ENCODE measurements at regions not wholly inside any gene's neighbourhood (a gene's known extent, or its start where the extent isn't known, plus 50 kb on each side); places are given as distances from the start of the nearest gene placed in this dataset.
"Not testable (repeated sequence)": the region's sequence is repeated elsewhere in the genome, so short reads cannot be mapped to it uniquely, and the experiment has no call there.

DNA sequence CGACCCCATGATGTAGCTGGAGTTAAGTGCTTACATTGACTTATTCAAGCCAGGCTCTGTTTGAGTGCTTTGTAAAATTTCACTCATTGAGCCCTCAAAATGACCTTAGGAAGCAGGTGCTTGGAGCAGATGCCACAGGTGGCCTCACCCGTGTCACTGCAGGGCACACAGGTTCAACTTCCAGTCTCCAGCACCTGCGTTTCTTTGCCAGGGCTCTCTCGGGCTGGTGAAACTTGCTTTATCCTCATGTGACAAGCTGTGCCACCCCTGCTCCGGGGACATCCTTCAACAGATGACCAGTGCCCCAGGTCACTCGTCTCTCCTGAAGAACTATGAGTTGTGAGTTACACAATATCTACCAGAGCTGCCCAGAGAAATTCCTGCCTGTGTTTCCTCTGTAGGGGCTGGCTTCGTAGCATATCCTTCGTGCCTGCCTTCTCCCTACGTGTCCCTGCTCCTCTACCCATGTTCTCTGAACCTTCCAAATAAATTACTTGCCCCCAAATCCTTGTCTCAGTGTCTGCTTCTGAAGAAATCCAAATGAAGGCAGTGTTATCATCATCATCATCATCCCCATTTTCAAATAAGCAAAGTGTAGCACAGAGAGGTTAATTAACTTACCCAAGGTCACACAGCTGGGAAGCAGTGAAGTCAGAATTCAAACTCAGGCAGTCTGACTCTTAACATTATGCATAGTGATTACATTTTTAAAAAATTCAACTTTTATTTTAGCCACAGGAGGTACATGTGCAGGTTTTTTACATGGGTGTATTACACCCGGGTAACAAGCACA is 352.5 kb downstream of the NPIPA8 start:
- no peak for DNase-seq (ENCODE audit: low spot score)

DNA sequence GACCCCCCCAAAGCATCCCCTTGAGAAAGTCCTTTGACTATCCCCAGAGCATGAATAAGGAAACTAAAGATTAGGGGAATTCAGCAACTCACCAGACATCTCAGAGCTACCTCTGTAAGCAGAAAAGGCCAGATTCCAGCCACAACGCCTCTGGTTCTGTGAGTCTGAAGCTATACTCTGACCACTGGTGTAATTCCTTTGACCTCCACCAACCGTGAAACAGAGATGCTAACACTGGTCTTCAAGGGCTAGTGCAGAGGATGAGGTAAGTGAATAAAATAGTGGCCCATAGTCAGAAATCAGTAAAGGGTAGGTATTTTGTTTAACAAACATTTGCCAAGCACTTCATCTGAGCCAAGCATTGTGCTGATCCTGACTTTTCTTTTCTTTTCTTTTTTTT is 353.4 kb downstream of the NPIPA8 start:
- DNase-seq (ENCODE audit: low spot score) = no peak

DNA sequence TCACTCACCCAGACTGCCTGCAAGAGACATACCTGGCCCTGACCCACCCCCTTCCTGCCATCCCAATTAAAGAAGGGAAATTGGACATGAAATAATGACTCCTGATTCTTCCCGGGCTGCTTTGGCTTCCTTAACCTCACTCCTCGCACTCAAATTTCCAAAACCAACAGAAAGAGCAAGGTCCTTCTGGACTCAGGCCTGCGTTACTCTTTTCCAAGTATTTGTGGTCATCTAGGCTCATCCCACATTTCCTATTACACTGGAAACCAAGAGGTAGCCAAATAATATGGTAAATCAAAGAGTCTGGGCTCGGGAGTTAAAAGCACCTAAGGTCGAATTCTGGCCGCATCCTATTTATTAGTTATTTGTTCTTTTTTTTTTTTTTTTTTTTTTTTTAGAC is 359.3 kb downstream of the NPIPA8 start:
- no peak for DNase-seq (ENCODE audit: low spot score)

DNA sequence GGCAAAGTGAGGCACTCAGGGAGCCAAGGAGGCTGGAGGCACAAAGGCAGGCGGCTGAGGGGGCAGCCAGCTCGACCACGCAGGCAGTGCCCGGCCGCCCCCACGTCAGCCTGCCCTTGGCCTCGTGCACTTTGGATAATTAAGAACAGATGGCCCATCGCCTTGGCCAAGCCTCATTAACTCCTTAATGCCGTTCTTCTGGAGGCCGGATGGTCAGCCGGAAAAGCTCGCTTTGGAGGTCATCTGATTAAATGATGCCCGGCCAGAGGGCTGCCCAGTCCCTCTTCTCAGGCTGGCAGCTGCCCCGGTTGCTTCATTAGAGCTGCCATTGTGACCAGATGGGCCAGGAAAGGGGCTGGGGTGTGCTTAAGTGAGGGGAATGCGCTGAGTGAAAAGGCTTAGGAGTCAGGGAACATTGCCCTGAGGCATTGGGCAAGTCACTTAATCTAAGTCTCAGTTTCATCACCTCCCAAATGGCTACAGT is 364.0 kb downstream of the NPIPA8 start:
- no peak for DNase-seq (ENCODE audit: low spot score)

DNA sequence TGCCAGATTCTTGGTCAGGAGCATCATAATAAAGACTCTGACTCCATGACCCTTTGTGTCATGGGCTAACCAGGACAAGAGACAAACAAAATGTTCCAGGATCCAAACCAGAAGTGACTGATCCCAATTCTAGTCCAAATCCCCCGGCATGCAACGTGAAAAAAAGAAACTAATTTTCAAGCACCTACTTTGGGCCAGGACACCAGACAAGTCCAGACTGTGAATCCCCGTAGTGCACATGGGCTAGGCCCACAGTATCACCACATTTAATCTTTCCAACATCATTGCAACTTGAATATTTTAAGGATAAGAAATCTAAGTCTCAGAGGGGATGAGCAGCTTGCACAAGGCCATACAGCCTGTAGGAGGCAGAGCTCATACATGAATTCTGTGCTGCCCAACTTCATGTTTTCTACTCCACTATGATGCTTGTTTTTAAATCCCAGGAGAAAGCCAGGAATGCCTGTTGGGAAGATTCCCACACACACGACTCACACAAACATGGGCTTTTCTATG is 365.7 kb downstream of the NPIPA8 start:
- DNase-seq (ENCODE audit: low spot score) = no peak

DNA sequence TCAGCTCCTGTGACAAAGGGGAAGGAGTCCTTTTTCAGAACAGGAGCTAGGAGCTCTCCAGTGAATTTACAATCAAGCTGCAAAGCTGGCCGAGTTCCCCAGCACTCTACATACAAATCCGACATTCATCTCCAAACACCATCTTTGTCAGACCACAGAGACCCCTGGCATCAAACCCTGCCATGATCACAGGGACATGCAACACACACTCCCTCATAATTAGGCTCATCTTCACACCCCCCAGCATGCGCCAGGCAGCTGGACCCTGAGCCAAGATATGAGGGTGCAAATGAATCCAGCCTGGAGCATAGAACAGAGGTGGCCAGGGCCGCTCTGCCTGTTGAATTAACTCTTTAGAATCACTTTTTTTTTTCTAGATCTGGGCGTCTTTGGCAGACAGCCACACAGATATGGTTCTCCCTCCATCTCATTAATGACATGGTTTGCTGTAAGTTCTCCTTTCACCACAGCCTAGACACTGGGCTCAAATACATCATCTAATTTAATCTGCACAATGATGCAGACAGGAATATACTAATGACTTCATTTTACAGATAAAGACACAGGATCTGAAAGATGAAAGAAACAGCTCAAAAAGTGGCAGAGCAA is 366.3 kb downstream of the NPIPA8 start:
- no peak for DNase-seq (ENCODE audit: low spot score)

DNA sequence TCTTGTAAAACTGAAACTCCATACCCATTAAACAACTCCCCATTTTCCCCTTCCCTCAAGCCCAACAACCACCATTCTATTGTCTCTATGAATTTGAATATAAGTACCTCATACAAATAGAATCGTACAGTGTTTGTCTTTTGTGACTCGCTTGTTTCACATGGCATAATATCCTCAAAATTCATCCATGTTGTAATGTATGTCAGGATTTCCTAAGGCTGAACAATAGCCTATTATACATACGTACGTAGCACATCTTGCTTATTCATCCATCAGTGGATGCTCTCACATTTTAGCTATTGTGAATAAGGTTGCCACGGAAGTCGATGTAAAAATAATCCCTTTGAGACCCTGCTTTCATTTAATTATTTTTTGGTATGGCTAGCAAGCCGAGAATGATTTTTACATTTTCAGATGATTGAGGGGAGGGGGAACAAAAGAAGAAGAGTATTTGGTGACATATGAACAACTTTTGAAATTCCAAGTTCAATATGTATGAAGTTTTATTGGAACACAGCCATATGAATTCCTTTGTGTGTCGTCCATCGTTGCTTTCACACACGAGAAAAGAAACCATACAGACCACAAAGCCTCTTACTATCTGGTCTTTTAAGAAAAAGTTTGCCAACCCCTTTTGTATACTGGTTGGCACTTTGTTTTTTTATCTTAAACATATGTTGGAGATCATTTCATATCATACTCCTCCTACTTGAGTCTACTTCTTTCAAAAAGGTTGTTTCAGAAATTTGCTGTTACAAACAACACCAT is 371.2 kb downstream of the NPIPA8 start:
- no peak for DNase-seq (ENCODE audit: low spot score)

DNA sequence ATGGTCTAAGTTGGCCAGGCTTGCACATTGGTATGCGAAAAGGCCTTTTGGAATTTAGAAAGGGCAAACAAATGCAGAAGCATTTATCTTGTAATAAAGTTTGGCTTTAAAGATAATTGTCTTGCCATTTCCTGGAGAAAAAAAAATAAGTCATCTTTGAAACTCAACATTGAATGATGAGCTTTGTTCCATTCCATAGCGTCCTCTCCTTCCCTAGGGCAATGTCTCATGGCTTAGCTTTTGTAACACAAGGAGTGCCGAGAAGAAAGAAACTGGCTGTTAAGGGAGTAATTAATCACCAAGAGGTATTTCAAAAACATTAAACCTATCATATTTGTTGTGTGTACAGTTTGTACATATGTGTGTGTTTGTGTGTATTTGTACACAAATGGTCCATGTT is 372.3 kb downstream of the NPIPA8 start:
- DNase-seq (ENCODE audit: low spot score) = no peak

DNA sequence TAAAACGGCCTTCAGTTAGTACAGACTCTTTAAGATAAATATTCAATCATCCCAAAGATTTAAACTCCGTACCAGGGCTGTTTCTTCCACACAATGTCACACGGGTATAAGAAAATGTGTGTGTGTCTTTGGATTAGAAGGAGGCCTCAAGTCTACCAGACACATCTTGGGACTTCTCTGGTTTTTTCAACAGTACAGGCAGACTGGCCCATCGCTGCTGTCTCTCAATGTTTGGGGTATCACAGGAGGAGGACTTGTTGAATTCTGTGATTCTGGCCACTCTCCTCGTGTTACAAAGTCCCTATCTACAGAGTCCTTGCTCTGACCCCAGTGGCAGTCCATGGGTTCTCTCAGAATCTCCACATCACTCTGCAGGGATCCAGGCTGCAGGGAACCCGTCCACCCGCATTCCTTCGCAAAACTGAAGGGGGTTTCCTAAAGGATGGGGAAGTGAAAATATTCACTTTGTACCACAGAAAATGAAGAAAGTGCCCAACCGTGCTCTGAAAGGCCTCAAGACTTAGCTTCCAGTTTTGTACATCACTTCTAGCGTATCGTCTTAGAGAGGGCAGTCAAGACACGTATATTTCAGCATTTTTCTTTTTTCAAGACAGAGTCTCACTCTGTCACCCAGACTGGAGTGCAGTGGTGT is 373.2 kb downstream of the NPIPA8 start:
- no peak for DNase-seq (ENCODE audit: low spot score)

DNA sequence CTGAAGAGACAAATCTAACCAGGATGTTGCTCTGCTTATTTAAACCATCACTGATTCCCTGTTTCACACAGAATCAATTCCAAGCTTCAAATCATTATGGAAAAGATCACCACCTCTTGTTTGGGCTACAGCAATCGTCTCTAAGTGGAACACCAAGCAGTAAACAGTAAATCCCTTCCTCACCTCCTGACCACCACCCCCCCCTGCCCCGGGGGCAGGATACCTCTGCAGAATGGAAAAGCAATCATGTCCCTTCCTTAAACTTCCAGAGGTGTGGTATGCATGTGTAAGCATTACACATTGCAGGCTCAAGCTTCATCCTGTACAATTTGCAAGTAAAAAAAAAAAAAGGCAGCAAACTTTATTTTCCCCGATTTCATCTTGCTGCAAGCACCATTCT is 373.8 kb downstream of the NPIPA8 start:
- DNase-seq (ENCODE audit: low spot score) = no peak

DNA sequence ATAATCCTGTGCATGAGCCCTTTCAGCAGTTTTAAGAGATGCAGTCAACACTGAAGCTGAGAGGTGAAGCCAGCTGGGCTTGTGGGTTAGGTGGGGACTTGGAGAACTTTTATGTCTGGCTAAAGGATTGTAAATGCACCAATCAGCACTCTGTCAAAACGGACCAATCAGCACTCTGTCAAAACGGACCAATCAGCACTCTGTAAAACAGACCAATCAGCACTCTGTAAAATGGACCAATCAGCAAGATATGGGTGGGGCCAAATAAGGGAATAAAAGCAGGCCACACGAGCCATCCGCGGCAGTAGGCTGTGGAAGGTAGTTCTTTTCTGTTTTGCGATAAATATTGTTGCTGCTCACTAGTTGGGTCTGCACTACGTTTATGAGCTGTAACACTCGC is 374.7 kb downstream of the NPIPA8 start:
- not testable (repeated sequence) for DNase-seq (ENCODE audit: low spot score)

DNA sequence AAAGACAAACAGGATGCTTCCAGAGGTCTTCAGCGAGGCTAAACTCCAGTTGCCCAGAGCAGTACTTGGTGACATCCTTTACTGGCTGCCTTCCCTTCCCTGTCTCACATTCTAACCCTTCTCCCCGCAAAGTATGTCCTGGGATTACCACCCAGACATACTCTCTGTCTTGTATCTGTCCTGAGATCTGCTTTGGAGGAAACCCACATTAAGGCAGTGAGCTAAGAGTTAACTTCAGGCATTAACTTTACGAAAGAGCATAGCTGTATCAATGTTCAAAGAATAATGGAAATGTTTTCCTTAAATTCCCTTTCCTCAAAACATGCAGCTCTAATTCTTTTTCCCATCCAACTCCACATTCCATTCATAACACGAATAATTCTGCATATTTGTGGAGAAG is 385.2 kb downstream of the NPIPA8 start:
- no peak for DNase-seq (ENCODE audit: low spot score)

DNA sequence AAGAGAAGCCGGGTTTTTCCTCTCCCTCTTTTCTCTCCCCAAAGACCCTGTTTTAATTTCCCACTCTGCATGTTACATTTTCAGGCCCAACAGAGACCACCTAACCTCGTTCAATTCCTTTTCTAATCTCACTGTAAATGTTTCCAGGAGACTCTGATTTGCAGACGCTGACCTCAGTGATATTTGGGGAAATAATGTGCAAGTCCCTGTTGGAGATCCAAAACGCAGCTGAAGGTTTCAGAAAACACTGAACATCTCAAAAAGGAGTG is 386.6 kb downstream of the NPIPA8 start:
- no peak for DNase-seq (ENCODE audit: low spot score)

DNA sequence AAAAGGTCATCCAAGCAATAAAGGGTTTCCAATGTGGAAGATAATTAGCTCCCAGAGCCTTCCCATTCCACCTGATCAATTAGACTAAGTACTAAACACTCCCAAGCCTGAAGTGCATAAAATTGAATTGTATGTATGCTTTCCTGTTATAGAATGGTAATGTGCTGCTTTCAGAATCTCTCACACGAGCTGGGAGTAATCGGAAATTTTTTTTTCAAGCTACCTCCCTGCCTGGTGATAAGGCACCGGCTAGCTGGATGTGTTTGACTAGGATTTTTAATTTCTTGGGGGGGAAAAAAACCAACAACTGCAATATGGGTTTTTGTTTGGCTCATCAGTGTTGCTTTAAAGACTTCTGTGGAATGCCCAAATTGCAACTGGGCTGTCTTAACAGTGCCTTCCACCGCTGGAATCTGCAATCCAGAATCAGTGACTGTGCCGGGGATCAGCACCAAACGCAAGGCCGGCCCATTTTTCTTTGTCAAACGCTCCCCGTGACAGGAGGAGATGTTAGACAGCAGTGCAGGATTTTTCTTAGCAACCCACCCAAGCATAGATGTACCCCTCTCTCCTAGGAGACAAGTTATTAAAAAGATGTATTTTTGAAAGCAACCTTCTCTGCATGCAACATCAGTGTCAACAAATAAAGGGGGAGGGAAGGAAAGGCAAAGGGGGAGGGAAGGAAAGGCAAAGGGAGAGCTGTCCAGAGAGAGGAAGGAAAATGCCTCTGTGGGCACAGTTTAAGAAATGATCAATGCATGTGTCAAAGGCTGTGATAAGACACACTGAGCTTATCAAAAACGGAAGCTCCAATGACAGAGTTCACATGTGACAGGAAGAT is 387.2 kb downstream of the NPIPA8 start:
- DNase-seq (ENCODE audit: low spot score) = no peak

DNA sequence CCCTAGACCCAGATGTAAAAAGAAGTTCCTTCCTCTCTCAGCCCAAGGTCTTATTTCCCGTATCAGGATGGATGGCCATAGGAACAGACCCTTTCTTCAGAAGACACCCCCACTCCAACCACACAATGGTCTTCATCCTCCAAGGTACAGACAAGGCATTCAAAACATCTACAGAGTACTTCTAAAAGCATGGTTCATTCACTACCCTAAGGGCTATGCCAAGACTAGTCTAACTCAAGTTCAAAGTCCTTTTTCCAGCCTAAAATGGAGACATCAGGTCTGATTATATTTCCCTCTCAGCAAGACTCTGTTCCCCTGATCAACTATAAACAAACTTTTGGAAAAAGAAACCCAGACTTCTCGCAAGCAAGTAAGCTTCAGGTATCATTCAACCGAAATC is 388.9 kb downstream of the NPIPA8 start:
- DNase-seq (ENCODE audit: low spot score) = no peak

DNA sequence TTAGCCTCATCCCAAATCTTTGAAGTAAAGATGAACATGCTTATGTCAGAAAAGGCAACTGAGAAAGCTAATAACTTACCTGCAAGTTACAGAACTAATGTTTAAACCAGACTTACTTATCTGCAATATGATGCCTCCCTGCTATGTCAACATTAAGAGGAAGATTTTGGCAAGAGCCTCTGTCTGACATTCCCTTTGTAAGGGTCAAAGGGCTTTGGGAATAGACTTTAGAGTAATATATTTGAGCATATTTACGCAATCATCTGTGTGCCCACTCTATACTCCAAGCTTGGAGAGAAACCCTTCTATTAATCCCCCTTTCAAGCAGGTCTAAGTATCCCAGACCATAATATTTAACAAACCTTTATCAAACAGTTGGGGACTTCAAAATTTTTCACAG is 389.4 kb downstream of the NPIPA8 start:
- DNase-seq (ENCODE audit: low spot score) = no peak

DNA sequence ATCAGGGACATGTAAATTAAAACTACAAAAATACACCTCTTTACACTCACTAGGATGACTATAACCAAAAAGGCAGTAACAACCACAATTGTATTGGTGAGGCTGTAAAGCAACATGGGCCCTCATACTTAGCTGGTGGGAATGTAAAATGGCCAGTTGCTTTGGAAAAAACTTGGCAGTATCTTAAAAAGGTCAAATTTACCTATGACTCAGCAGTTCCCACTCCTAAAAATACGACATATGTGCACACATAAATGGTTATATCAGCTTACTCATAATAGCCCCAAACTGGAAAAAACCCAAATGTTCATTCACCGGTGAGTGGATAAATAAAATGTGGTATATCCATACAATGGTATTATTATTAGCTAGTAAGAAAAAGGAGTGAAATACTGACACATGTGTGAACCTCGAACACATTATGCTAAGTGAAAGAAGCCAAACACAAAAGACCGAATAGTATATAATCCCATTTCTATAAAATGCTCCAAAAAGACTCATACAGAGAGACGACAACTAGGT is 391.4 kb downstream of the NPIPA8 start:
- no peak for DNase-seq (ENCODE audit: low spot score)

DNA sequence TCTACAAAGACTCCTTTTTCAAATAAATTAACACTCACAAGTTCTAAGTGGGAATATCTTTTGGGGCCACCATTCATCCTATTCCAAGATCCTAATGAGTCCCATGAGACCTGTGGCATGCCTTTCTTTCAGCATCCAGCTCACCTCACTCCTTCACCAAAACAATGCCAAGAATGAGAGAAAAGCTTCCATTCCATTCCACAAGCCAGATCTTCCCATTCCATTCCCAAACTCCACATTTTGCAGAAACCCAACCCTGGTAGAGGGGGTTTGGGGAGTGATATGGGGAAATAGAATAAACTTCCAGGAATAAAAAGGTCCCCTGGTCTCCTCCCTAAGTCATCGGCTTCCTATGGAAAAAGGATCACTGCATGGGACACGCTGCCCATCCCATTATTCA is 392.2 kb downstream of the NPIPA8 start:
- no peak for DNase-seq (ENCODE audit: low spot score)

DNA sequence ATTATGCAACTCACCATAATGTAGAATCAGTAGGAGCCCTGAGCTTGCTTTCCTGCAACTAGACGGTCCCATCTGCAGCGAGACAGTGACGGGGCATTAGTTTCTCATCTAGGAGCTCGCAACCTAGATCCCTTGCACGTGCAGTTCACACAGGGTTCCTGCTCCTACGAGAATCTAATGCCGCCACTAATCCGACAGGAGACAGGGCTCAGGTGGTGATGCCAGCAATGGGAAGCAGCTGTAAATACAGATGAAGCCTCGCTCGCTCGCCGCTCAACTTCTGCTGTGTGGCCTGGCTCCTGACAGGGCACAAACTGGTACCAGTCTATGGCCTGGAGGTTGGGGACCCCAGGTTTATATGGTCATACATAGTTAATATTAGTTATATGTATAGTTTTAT is 394.5 kb downstream of the NPIPA8 start:
- DNase-seq (ENCODE audit: low spot score) = no peak

DNA sequence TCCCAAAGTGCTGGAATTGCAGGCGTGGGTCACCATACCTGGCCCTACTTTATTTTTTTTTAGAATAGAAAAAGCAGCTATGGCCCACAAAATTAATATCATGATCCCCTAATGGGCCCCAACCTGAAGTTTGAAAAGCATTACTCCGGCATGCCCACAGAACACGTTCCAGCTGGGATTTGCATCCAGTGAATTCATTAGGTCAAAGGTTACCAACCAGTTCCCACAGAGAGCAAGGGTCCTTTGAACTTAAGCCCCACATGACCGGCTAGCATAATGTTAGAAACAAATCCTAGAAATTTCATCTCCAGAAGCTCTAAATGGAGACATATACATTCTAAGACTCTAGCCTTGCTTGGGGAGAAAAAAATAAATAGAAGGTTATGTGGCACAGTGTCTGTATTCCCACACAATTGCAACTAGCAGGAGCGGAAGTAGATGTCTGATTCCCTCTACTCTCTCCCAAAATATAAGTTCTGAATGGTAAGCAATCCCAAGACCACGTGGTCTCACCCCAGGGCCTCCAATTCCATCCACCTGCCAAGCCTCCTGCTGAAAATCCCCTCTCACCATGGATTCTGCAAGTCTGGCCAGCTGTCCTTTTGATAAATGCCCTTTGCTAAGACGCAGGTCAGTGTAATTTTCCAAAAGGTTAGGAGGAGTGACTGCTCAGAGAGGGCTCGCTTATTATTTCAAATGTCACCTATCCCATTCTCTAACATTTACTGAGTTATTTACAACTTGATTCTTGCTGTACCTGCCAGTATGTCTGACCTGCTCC is 395.8 kb downstream of the NPIPA8 start:
- DNase-seq (ENCODE audit: low spot score) = no peak

DNA sequence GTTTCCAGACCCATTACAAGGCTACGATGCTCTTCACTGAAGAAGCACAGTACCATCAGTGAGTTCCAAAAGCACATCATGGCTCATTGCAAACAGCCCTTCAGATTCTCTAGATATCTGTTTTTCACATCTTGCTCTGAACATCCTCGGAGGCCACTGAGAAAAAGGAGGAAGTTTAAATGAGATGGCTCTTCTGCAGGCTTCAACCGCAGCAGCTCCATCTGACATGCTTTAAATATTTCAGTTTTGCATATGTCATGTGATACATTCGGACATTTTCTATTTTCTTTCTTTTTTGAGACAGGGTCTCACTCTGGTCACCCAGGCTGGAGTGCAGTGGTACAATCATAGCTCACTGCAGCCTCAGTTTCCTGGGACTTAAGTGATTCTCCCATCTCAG is 396.8 kb downstream of the NPIPA8 start:
- no peak for DNase-seq (ENCODE audit: low spot score)

Measured in hematopoietic multipotent progenitor cell treated with erythropoietin and hydrocortisone succinate and interleukin-3 and kit ligand, for 15 days (in vitro differentiated cells).